ENCODE measurements at regions not wholly inside any gene's neighbourhood (a gene's known extent, or its start where the extent isn't known, plus 50 kb on each side); places are given as distances from the start of the nearest gene placed in this dataset.

DNA sequence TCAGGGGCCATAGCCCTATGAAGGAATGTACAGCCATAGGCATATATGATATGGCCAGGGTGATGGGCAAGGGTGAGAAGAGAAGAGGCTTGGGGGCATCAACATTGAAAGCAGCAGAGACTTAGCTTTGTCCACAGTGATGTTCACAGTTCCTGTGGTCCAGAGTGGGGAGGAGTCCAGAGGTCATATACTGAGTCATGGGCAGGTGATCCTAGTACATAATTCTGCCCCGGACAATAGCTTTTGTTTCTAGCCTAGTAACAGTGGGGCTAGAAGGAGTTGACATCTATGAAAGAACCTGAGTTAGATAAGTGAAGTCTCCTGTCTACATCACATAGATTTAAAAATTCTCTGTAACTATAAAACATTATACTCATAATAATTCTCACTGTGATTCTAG lies 496.3 kb upstream of the TNP1 start:
- H3K36me3 ChIP-seq (replicated peaks in 1 of 2; ENCODE audit: control insufficient read depth in 1 of 2, insufficient read depth in 2 of 2, low read length in 2 of 2): no peaks in the 10 kb centered on the region
- no peaks in the 10 kb centered on the region for H4K20me1 ChIP-seq (ENCODE audit: insufficient read depth, low read length)
- intact Hi-C loops (cut with micrococcal nuclease; ENCODE audit: unreplicated experiment): no loop called here
- TF ChIP-seq SOX6 (IDR thresholded peaks at IDR 0.05) (no peak), SOX6 (CRISPR knock-in tag; IDR thresholded peaks at IDR 0.05) (peak; percentile 40; the same call in 1 of the 2 replicates), SOX5 (CRISPR knock-in tag; IDR thresholded peaks at IDR 0.05; ENCODE audit: borderline replicate concordance) (peak; percentile 85), FOSL2 (CRISPR knock-in tag; IDR thresholded peaks at IDR 0.05) (peak; percentile 70), SOX13 (IDR thresholded peaks at IDR 0.05) (peak; percentile 72), SOX13 (CRISPR knock-in tag; conservative IDR thresholded peaks at IDR 0.05 in 1 of 2, IDR thresholded peaks at IDR 0.05 in 1 of 2) (peak in 1 of 2 experiments; percentile 74; a peak in 2 of 4 replicates), ZNF33B (CRISPR knock-in tag; IDR thresholded peaks at IDR 0.05) (no peak), ARID5B (CRISPR knock-in tag; IDR thresholded peaks at IDR 0.05) (peak; percentile 33; the same call in 1 of the 2 replicates)
- TF ChIP-seq, protein P1, sequence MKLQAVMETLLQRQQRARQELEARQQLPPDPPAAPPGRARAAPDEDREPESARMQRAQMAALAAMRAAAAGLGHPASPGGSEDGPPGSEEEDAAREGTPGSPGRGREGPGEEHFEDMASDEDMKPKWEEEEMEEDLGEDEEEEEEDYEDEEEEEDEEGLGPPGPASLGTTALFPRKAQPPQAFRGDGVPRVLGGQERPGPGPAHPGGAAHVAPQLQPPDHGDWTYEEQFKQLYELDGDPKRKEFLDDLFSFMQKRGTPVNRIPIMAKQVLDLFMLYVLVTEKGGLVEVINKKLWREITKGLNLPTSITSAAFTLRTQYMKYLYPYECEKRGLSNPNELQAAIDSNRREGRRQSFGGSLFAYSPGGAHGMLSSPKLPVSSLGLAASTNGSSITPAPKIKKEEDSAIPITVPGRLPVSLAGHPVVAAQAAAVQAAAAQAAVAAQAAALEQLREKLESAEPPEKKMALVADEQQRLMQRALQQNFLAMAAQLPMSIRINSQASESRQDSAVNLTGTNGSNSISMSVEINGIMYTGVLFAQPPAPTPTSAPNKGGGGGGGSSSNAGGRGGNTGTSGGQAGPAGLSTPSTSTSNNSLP (IDR thresholded peaks at IDR 0.05; ENCODE audit: low read depth, low read length): no peak
- POLR2A ChIA-PET: interaction anchor here (1.0 kb wide), 1 partner anchor 25 kb away, joined by 3 read pairs; no protein-coding TSS in a partner anchor
- H3K79me2 ChIP-seq (ENCODE audit: insufficient read depth, low read length): no peaks in the 10 kb centered on the region
- H3K4me3 ChIP-seq (replicated peaks in 1 of 3; ENCODE audit: insufficient read depth in 1 of 3, low read depth in 2 of 3, low read length in 3 of 3): no peak overlapping the region
- H2AFZ ChIP-seq (ENCODE audit: low read length): no peak overlapping the region
- FAIRE-seq: no peak
- H3K27me3 ChIP-seq (ENCODE audit: control insufficient read depth in 1 of 2, insufficient read depth in 2 of 2, low read length in 2 of 2): peaks cover 0 to 23% of the 10 kb centered on the region in 2 experiments; a peak in 1 of 5 replicates
- H3K4me1 ChIP-seq (ENCODE audit: insufficient read depth, low read length): no peaks in the 10 kb centered on the region
- H3K9me3 ChIP-seq (ENCODE audit: low read length): no peaks in the 10 kb centered on the region
- no peak overlapping the region for H3K9ac ChIP-seq (ENCODE audit: insufficient read depth, low read depth, low read length)
- H3K27ac ChIP-seq (ENCODE audit: extremely low read length, insufficient read depth, low read length): no peak overlapping the region
- DNase-seq (ENCODE audit: low spot score): no peak
- H3K4me2 ChIP-seq (ENCODE audit: low read depth, low read length): no peak overlapping the region
- ATAC-seq: peak; percentile 58
- no TSS peak for BruUV-seq (replicated peaks)
- CTCF ChIA-PET (ENCODE audit: low intra/inter-chr PET ratio, low total read pairs): no interaction called here
- in situ Hi-C loops (cut with HindIII; ENCODE audit: extremely low pct_ligation_motif_present, low pct_unique_long_range_greater_than_20kb): no loop called here
- WGBS (ENCODE audit: low lambda C conversion rate): 0% methylated on average over 1 of the region's 1 CpG
